ENCODE measurements at regions not wholly inside any gene's neighbourhood (a gene's known extent, or its start where the extent isn't known, plus 50 kb on each side); places are given as distances from the start of the nearest gene placed in this dataset.

DNA sequence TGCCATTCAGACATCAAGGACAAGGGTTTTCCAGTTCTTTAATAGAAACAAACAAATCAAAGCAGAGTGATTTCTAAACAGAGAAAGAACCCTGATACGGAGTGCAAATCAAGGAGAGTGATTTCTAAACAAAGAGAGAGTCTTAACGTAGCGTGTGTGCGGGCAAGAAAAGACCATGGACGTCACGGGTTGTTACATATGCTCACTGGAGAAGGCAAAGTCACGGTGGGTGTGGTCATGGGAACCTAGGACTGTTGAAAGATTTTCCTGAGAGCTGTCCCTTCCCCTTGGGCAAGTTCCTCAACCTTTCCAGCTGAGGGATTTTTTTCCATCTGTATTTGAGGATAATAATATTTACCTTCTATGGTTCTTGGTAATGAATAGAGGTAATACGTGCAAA is 95.0 kb upstream of the SLC34A2 start:
- intact Hi-C loops (cut with micrococcal nuclease) = no loop called here
- DNase-seq (ENCODE audit: low read depth, low spot score) = no peak

More for the DNA sequence above, 95.0 kb upstream of the SLC34A2 start:
- no peaks in the 10 kb centered on the region for H3K9me3 ChIP-seq (ENCODE audit: control insufficient read depth in 1 of 2, insufficient read depth in 1 of 2, low read depth in 1 of 2, low read length in 2 of 2)
- no peak overlapping the region for H3K27ac ChIP-seq (ENCODE audit: low read depth, low read length)
- no peaks in the 10 kb centered on the region for H3K36me3 ChIP-seq (ENCODE audit: control insufficient read depth in 1 of 2, insufficient read depth in 2 of 2, low read length in 2 of 2)
- no peak overlapping the region for H3K4me3 ChIP-seq (replicated peaks in 1 of 2; ENCODE audit: low read depth in 1 of 2, low read length in 2 of 2)
- no peaks in the 10 kb centered on the region for H4K20me1 ChIP-seq (ENCODE audit: insufficient read depth)
- POLR2A ChIA-PET = no interaction called here
- no peaks in the 10 kb centered on the region for H3K79me2 ChIP-seq (ENCODE audit: insufficient read depth, low read length)
- no peak overlapping the region for H3K4me2 ChIP-seq (ENCODE audit: low read length)
- CTCF ChIA-PET = no interaction called here
- no peaks in the 10 kb centered on the region for H3K9me2 ChIP-seq (ENCODE audit: insufficient read depth)
- H2AFZ ChIP-seq (ENCODE audit: low read depth, low read length, poor library complexity, severe bottlenecking) = no peak overlapping the region
- RAD21 ChIA-PET (ENCODE audit: low non-redundant PET in 1 of 2, low total read pairs in 2 of 2, uncharacterized antibody in 2 of 2, unreplicated experiment in 2 of 2) = no interaction called here
- H3K27me3 ChIP-seq (ENCODE audit: insufficient read depth, low read length) = no peaks in the 10 kb centered on the region
- BruUV-seq (replicated peaks) = no TSS peak
- TF ChIP-seq POLR2AphosphoS5 (IDR thresholded peaks at IDR 0.05; ENCODE audit: low read depth, low read length) = no peak
- TF ChIP-seq EZH2 (IDR thresholded peaks at IDR 0.05) = no peak
- TF ChIP-seq SIN3A (IDR thresholded peaks at IDR 0.05; ENCODE audit: low read depth) = no peak
- no peak for TF ChIP-seq EGR1 (IDR thresholded peaks at IDR 0.05; ENCODE audit: low read depth)
- TF ChIP-seq EZH2phosphoT487 (IDR thresholded peaks at IDR 0.05; ENCODE audit: borderline replicate concordance) = no peak
- TF ChIP-seq, protein P1, sequence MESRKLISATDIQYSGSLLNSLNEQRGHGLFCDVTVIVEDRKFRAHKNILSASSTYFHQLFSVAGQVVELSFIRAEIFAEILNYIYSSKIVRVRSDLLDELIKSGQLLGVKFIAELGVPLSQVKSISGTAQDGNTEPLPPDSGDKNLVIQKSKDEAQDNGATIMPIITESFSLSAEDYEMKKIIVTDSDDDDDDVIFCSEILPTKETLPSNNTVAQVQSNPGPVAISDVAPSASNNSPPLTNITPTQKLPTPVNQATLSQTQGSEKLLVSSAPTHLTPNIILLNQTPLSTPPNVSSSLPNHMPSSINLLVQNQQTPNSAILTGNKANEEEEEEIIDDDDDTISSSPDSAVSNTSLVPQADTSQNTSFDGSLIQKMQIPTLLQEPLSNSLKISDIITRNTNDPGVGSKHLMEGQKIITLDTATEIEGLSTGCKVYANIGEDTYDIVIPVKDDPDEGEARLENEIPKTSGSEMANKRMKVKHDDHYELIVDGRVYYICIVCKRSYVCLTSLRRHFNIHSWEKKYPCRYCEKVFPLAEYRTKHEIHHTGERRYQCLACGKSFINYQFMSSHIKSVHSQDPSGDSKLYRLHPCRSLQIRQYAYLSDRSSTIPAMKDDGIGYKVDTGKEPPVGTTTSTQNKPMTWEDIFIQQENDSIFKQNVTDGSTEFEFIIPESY (IDR thresholded peaks at IDR 0.05; ENCODE audit: extremely low read depth, insufficient replicate concordance, low read length) = no peak
- TF ChIP-seq SRF (IDR thresholded peaks at IDR 0.05; ENCODE audit: low read depth) = no peak
- TF ChIP-seq CEBPB (IDR thresholded peaks at IDR 0.05; ENCODE audit: low read depth) = no peak
- no peak for TF ChIP-seq CBX3 (IDR thresholded peaks at IDR 0.05; ENCODE audit: low read depth)
- no peak for TF ChIP-seq FOSL1 (IDR thresholded peaks at IDR 0.05; ENCODE audit: low read depth)
- TF ChIP-seq TCF7L2 (IDR thresholded peaks at IDR 0.05; ENCODE audit: borderline replicate concordance, extremely low read depth, insufficient read depth, insufficient read length) = no peak
- no peak for TF ChIP-seq ELF1 (IDR thresholded peaks at IDR 0.05; ENCODE audit: borderline replicate concordance, low read depth)
- TF ChIP-seq ATF3 (IDR thresholded peaks at IDR 0.05) = no peak
- TF ChIP-seq SP1 (IDR thresholded peaks at IDR 0.05; ENCODE audit: low read depth) = no peak
- no peak for TF ChIP-seq YY1 (IDR thresholded peaks at IDR 0.05; ENCODE audit: extremely low read depth, insufficient replicate concordance, low read depth, low read length)
- TF ChIP-seq JUND (IDR thresholded peaks at IDR 0.05) = no peak
- ATAC-seq = no peak
- no peaks in the 10 kb centered on the region for H3K4me1 ChIP-seq (ENCODE audit: control insufficient read depth in 1 of 2, insufficient read depth in 2 of 2, low read length in 2 of 2)
- no peak overlapping the region for H3K9ac ChIP-seq (ENCODE audit: low read length)
